ENCODE measurements at regions not wholly inside any gene's neighbourhood (a gene's known extent, or its start where the extent isn't known, plus 50 kb on each side); places are given as distances from the start of the nearest gene placed in this dataset.

- CTCF ChIA-PET (ENCODE audit: partially characterized antibody), result interaction anchor here (0.5 to 0.8 kb wide), 3 partner anchors 15 to 343 kb away, joined by 3 read pairs; no protein-coding TSS in a partner anchor
- H2BK120ac ChIP-seq (replicated peaks; ENCODE audit: low read depth, low read length), result no peak overlapping the region
- no peak overlapping the region for H3K18ac ChIP-seq (ENCODE audit: extremely low read depth, low read length)
- H3K4ac ChIP-seq (replicated peaks; ENCODE audit: insufficient read length, low read depth, low read length), result no peak overlapping the region
- no peak overlapping the region for H3K27ac ChIP-seq (ENCODE audit: low read depth, low read length)
- H2AK5ac ChIP-seq (ENCODE audit: low read depth, low read length), result no peak overlapping the region
- no peak overlapping the region for H3K23ac ChIP-seq (ENCODE audit: insufficient read length)
- H3K4me2 ChIP-seq (ENCODE audit: insufficient read depth in 1 of 2, low read depth in 2 of 2, low read length in 2 of 2), result no peak overlapping the region
- POLR2A ChIA-PET (ENCODE audit: partially characterized antibody), result no interaction called here
- H4K91ac ChIP-seq (replicated peaks; ENCODE audit: insufficient read length, low read length), result no peak overlapping the region
- no peak overlapping the region for H2BK12ac ChIP-seq (ENCODE audit: low read depth, low read length)
- H3K79me2 ChIP-seq (ENCODE audit: control insufficient read depth in 1 of 2, insufficient read depth in 2 of 2, low read length in 2 of 2), result no peaks in the 10 kb centered on the region
- H3K4me3 ChIP-seq (ENCODE audit: extremely low read depth in 1 of 4, insufficient read depth in 2 of 4, low read depth in 3 of 4, low read length in 4 of 4), result no peak overlapping the region
- no peaks in the 10 kb centered on the region for H3K4me1 ChIP-seq (replicated peaks in 1 of 4; ENCODE audit: control insufficient read depth in 3 of 4, insufficient read depth in 4 of 4, low read length in 3 of 4)
- no peak overlapping the region for H2BK15ac ChIP-seq (ENCODE audit: low read length)
- no peaks in the 10 kb centered on the region for H3K27me3 ChIP-seq (replicated peaks in 1 of 4; ENCODE audit: control insufficient read depth in 3 of 4, extremely low read depth in 1 of 4, insufficient read depth in 3 of 4, low read length in 3 of 4)
- DNase-seq (ENCODE audit: low read depth in 1 of 2, low spot score in 2 of 2), result no peak
- no peaks in the 10 kb centered on the region for H3K9me3 ChIP-seq (ENCODE audit: insufficient read depth in 2 of 2, low read depth in 1 of 2, low read length in 1 of 2)
- no peaks in the 10 kb centered on the region for H4K20me1 ChIP-seq (replicated peaks in 1 of 2; ENCODE audit: control insufficient read depth in 1 of 2, insufficient read depth in 2 of 2, low read length in 2 of 2)
- H2BK20ac ChIP-seq (ENCODE audit: low read length), result no peak overlapping the region
- no peak overlapping the region for H2BK5ac ChIP-seq (ENCODE audit: low read depth, low read length)
- H3K23me2 ChIP-seq (ENCODE audit: low read depth, low read length), result no peaks in the 10 kb centered on the region
- H4K5ac ChIP-seq (ENCODE audit: insufficient read length, low read depth, low read length), result no peak overlapping the region
- no peak for FAIRE-seq
- no peak overlapping the region for H2AFZ ChIP-seq (ENCODE audit: low read length)
- H3K14ac ChIP-seq (ENCODE audit: insufficient read length), result no peak overlapping the region
- H3K56ac ChIP-seq (replicated peaks; ENCODE audit: insufficient read length, low read depth, low read length), result no peak overlapping the region
- no peak overlapping the region for H4K8ac ChIP-seq (ENCODE audit: extremely low read depth, insufficient read depth, low read length)
- 45% methylated on average over 1 of the region's 1 CpG; no CpG with 5 or more reads in 1 of the 2 experiments for WGBS, 2 experiments (ENCODE audit: extremely low coverage in 1 of 2, insufficient coverage in 1 of 2, insufficient read length in 1 of 2, insufficient replicate concordance in 2 of 2, low coverage in 1 of 2, low lambda C conversion rate in 2 of 2, missing lambda C conversion rate in 1 of 2)
- H3K36me3 ChIP-seq (ENCODE audit: control insufficient read depth in 2 of 4, insufficient read depth in 4 of 4, low read length in 3 of 4), result no peaks in the 10 kb centered on the region
- no peak overlapping the region for H3K9ac ChIP-seq (replicated peaks in 1 of 4; ENCODE audit: extremely low read depth in 1 of 4, low read depth in 3 of 4, low read length in 3 of 4)
- no peaks in the 10 kb centered on the region for H3K79me1 ChIP-seq (ENCODE audit: low read depth, low read length)
- TF ChIP-seq CHD7 (IDR thresholded peaks at IDR 0.05; ENCODE audit: insufficient replicate concordance, low read length), result no peak
Measured at GRCh38 chr21:29431178-29431577, 132.5 kb downstream of the BACH1 start.

Data from H1 (cell line).